NCI-H2196 treated with DMSO at 0.1 percent for 48 hours (cell line): ENCODE measurements at regions not wholly inside any gene's neighbourhood (a gene's known extent, or its start where the extent isn't known, plus 50 kb on each side); places are given as distances from the start of the nearest gene placed in this dataset.

ENCODE experiments used
- DNase-seq: peaks from one replicate; lab custom pipeline; 2025; ENCODE audit not compliant: unreplicated experiment; lab: John Stamatoyannopoulos, UW

DNA sequence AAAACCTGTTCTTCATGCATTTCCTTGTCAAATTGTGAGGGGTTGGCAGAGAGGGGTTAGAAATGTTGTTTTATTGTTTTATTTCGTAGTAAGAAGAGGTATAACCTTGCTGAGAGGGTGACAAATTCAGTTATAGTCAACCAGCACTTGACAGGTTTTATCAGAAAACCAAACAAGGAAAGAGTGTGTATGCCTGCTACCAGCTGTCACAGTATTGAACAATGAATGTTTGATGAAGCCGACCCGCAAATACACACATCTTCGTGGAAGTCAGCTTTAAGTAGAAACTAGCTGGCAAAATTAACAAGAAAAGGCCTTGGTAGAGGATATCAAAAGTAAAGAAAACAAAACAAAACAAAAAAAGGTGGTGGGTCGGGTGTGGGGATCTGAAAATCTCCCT, 214.6 kb upstream of the TLE4 start:
- no peak for DNase-seq

DNA sequence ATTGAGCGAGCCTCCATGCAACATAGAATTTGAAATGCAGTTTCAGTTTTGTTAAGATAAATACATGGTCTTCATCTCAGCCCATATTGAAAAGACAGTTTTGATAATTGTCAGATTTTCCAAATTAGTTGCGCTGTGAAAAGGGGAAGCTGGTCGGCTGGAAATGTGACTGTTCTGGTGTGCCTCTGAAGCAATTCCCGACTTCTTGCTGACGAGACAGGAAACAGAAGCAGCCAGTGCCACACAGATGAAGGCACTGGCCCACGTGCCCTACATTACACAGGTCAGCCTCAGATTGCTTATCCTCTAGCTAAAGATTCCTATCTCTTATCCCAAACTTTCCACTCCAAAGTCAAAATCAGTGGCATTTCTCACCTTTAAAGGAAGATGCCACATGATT, 214.1 kb upstream of the TLE4 start:
- no peak for DNase-seq

DNA sequence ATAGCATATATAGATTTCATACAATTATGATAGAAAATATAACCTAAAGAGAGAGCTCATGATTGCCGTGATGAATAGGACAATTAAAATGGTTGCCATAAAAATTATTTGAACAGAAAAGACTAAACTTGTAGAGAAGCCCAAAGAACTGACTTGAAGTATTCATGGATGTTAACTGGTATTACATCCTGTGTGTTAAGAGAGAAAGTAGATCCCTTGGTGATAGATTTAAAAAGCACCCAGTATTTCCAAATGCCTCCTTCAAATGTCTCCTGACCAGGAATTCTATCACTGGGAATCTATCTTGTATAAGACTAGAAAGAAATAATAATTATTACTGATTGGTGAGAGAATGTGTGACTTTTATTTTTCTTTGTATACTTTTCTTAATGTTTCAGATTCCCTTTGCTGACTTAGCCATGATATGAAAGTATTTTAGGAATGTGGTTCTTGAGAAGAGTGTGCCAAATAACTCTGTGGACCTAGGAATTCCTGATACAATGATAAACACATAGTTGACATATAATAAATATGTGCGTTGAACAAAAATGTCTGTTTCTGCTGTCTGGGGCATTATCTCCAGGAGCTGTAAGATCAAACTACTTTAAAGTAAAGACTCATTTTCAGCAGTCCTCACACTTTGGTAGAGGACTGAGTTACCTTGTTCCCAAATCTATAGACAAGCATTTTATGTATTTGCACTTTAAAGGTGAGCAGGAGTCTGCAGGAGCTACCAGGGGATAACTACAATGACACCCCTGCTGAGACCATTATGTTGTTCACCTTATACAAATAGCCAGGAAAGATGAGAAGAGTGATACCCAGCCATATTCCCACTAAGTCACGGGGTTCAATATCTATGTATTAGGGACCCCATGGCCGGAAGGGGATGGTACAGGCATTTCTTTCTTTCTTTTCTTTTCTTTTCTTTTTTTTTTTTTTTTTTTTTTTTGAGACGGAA, 211.1 kb upstream of the TLE4 start:
- DNase-seq, result no peak

DNA sequence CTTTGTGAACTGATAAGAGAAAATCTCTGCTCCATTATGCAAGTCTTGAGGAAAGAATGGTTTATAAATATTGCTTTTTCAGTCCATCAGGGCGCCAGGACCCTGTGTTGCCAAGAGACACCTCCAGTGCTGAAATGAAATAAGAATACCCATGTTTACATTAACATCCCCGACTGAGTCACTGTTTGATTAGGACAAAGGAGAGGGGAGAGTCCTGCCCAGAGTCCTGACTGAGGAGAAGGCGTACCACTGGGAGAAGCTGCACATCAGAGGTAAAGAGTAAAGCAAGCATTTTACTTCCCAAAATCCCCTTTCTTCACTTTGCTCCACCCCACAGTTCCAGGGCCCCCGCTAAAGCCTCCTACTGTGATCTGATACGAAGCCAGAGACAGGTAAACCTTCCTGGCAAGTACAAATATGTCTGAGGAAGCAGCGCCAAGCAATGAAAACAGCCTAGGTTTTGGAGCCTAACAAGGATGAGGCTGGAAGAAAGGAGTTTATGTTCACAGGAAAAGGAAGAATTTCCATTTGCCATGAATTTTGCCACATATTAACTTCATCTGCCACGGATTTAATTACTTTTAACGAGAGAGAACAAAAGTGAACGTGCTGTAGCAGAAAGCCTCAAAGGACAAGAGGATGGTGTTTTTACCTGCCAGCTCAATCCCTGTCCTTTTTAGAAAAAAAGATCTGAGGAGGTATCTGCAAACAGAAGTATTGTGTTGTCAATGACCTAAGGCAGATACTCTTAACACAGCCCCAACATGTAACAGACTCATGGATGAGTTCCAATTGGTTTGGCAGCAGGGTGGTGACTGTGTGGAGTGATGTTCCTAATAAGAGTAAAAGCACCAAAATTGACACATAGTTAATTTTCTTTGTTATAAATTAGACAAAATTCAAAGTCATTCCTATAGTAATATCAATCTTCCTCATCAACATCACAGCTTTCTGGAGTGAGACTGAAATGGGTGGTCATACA, 209.4 kb upstream of the TLE4 start:
- peak; percentile 43 for DNase-seq

DNA sequence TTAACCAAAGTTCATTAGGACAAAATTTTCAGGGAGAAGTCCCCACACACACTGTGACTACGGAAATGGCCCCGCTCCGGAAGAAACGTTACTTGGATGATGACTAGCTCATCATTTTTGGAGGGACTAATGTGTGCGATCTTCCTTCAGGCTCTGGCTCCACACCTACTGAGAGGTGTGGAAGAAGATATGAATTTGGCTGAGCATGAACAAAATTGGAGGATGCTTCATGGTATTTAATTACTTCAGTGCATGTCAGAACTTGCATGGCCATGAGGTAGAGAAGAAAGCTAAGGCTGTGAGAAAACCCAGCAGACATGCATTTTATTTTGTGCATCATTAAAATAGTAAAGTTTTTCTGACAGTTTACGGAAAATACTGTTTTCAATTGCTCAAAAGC, 202.1 kb upstream of the TLE4 start:
- no peak for DNase-seq

DNA sequence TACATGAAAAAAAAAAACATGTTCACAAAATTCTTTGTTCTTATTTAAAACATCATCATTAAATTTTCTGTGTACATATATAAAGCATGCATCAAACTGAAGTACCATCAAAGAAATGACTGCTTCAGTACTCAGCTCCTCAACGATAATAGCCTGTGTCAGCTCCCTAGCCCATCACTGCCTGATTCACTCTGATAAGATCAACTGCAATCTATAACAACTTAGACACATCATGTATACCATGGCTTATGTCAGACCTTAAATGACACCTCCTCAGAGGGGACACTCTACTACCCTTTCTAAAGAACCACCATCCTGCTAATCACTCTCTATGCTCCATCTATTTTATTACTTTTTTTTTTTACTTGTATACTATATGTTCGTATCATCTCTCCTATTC, 200.5 kb upstream of the TLE4 start:
- DNase-seq, result no peak

DNA sequence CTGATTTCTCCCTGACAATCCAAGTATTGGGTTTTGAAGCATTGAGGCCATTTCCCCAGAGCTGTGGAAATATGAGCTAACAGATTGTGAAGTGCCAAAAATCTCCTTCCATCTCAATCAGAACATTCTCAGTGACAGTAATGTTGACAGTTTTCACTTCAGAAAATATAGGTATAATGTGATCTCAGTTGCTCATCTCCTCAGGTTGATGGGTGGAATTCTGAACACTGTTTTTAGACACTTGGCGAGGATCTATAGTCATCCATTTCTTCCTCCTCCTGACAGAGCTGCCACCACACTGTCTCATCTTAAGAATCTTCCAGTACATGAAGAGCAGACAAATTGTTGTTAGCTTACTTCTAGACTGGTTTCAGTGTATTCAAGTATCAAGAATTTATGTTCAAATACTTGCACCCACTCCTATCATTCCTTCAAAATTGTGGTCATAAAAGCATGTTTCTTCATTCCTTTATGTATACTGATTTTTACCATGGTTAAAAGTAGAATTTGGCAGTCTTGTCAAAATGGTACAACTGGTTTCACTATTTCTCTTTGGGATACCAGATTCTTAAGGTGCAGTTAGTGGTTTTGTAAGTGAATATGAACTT, 199.7 kb upstream of the TLE4 start:
- DNase-seq, result no peak

DNA sequence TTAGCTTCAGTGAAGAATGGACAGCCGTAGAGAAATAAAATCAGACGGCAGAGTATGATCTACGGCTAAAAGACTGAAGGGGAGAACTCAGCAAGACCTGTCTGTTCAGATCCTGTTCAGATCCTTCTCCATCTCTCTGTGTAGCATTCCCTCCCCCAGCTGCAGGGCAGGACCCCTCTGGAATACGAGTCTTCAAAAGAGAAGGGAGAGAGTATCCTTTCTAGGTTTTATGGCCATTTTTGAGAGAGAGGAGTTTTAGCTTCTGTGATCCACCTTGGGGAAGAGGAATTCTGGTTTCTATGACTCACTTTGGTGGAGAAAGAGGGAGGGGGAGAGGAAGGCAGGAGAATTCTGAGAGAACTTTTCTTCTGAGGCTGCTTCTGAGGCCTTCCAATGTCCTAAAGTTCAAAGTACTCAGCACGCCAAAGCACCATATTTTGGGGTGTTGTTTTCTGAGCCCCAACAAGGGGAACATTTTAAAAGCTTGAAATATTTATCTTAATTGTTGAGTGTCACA, 194.4 kb upstream of the TLE4 start:
- DNase-seq, result no peak

DNA sequence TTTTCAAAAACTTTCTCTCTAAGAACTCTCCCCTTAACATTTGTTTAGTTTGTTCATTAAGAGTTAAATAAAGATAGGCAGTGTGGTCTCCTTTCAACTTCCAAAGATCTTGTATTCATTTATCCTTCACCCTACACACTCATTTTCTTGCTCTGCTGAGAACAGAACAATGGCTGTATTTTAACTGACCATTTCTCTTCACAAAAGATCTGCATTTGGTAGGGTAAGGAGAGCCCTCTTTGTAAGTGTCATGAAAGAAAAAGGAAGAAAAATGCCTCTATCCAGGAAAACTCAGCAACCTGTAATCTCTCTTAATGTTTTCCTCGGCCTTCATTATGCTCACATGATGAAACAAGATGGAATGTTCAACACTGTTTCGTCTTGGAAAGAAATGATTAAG, 193.7 kb upstream of the TLE4 start:
- DNase-seq, result no peak

DNA sequence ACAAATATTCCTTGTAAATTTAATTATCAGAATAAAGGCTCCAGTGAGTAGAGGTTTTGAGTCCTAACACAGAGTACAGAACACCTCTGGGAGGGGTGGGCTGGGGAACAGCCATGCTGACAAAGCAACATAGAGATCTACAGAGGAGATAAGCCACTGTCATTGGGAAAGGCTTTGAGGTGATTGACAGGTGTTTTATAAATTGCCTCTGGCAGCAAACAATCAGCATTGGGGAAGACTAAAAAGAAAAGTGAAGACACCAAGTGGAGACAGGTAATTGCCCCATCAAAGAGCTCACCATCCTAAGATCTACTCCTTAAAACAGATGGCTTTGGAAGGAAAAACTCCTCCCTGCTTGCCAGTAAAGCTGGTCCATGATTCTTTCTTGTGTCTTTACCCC, 189.7 kb upstream of the TLE4 start:
- DNase-seq, result no peak

DNA sequence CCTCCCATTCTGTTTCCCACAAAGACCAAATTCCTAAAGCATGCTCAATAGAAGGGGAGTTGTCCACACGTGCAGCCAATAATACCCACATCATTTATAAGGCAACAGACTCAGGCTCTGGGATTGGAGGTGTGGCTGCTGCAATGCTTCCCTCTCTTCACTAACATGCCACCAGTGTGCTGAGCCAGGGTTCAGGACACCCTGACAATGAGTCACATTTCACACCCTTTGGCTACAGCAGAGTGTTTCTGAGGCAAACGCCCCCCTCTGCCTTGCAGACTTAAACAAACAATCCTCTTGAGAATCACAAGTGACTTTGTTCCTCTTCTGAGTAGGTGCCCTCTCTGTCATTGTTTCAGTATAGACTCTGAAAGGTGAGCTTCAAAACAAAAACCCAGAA, 189.3 kb upstream of the TLE4 start:
- no peak for DNase-seq

DNA sequence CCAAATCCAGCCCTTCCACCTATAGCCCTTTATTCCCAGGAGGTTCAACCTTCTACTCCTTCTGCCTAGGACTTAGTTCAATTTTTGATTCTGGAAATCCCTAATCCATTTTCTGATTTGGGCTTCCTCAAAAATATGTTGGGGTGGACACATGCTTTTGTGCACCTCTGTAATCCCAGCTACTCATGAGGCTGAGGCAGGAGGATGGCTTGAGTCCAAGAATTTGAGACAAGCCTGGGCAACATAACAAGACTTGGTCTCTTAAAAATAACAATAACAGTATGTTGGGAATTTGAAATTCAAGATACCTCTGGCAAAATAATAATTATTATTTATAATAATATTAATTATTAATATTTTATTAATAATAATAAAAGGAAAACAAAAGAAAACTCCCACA, 188.7 kb upstream of the TLE4 start:
- no peak for DNase-seq

DNA sequence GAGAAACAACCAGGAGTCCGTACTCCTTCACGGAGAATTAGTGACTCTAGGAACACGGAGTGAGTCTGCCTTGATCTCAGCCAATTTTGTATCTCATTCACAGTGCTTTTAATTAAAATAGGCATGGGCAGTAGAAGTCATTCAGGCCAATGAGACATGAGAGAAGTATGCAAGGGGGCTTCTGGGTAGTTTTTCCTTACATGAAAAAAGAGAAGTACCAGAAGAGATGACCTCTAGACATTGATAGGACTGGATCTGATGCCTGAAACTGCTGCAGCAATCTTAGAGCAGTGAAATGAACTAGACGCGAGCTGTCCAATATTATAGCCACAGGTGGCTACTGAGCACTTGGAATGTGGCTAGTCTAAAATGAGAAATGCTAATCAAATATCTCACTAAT, 187.7 kb upstream of the TLE4 start:
- no peak for DNase-seq

DNA sequence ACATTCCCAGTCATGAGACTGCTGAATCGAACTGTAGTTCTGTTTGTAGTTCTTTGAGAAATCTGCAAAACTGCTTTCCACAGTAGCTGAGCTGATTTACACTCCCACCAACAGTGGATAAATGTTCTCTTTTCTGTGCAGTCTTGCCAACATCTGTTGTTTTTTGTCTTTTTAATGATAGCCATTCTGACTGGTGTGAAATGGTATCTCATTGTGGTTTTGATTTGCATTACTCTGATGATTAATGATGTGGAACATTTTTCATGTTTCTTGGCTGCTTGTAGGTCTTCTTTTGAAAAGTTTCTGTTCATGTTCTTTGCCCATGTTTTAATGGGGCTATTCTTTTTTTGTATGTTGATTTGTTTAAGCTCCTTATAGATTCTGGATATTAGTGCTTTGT, 187.3 kb upstream of the TLE4 start:
- no peak for DNase-seq

DNA sequence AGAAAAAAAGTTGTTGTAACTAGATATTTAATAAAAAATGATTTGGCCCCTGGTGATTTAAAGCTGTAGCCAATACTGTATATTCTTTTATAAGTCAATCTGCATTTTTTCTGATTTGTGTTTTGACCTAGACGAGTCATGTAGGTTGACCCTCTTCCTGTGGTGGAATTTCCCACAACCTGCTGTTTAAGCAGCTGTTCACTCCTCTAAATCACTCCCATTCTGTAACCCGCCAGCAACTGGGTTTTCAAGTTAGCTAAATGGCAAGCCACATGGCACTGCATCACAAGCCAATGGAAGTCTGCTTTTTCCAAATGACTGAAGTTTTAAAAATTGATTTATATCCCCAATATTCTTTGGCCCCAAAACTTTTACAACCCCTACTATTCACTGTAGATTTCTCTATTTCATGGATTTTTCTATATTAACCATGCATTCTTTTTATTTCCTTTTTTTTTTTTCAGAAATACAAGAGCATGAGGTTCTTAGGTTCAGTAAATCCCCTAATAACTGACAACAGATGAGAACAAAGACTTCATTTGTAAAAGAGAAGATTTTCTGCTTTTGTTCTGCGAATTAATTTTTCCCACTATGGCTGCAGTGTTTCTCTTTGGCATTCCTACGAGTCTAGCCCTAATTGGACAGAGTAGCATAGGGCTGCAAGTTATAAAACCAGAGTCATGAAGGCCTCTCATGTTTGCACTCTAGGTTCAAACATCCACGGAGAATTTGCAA, 184.5 kb upstream of the TLE4 start:
- no peak for DNase-seq

DNA sequence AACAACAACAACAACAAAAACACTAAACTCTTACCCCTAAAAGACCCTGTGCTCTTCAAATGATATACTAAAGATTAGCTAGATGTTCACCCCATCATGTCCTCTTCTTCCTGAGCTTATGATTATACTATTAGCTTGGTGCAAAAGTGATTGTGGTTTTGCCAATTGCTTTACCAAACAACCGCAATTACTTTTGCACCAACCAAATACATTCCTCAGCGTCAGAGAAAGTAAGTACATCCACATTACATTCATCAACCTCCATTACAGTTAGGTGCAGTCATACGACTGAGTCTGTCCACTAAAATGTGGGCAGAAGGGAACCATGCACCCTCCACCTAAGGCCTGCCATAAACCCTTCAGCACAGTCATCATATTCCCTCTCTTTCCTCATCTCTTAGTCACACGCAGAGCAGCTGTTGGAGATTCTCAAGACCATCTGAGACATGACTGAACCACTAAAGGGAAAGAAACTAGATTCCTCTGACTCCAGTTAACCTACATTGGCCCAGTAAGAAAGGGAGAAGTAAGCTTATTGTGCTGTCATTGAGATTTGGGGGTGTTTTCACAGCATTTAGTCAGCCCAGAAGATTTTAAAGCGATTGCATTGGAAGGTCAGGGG, 181.6 kb upstream of the TLE4 start:
- DNase-seq, result no peak

DNA sequence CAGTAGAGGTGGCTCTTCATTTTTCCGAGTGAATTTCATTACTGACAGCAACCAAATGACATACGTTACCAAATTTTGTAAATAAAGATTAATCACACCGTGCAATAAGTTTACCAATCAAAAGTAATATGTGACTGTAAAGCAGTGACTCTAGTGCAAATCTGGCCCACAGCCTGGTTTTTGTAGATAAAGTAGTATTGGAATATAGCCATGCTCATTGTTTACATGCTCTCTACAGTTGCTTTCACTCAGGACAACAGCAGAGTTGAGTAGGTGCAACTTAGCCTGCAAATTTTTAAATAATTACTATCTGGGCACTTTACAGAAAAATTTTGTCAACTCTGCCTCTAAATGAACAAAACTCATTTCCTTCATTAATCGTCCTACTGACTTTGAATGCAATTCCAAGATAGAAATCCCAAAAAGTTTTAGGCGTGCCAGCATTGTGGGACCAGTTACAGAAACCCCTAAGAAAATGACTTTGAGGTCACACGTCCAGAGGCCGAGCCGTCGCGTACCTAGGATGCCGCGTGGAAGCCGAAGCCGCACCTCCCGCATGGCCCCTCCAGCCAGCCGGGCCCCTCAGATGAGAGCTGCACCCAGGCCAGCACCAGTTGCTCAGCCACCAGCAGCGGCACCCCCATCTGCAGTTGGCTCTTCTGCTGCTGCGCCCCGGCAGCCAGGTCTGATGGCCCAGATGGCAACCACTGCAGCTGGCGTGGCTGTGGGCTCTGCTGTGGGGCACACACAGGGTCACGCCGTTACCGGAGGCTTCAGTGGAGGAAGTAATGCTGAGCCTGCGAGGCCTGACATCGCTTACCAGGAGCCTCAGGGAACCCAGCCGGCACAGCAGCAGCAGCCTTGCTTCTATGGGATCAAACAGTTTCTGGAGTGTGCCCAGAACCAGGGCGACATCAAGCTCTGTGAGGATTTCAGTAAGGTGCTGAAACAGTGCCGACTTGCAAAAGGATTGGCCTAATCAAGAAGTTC, 180.7 kb upstream of the TLE4 start:
- no peak for DNase-seq

DNA sequence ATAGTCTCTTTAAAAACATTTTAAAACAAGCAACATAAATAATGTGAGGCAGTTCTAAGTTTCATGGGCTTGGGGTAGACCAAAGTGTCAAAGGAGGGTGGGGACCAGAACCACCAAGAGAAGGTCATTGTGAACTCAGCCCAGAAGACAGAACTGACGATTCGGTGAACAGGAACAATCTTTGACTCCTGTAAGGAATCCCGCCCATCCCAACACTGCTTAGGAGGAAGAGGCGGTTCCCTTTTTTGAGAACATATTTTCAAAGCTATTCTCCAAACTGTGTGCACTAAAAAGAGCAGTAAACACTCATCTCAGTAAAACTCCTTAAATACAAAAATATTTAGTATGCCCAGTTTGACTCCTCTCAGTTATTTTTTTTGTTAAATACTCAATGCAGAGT, 176.5 kb upstream of the TLE4 start:
- DNase-seq, result no peak

DNA sequence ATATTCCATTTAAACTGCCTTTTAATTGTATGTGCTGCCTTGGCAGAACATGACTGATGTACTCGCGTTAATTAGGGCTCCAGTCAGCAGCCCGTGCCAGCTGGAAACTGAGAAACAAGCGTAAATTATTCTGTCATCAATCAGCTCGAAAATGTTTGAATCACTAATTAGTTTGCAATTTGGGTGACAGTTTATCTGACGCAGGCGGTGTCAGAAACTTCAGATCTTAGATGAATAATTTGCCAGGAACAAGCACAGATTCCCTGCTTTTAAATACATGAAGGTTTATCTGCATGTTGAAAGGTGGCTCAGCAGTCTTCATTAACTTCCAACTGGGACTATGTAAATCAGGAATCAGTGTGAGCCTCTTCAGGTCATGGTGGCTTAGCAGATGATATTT, 176.0 kb upstream of the TLE4 start:
- DNase-seq, result no peak
